HepG2 (cell line): ENCODE measurements at regions not wholly inside any gene's neighbourhood (a gene's known extent, or its start where the extent isn't known, plus 50 kb on each side); places are given as distances from the start of the nearest gene placed in this dataset.

ENCODE experiments used
- ATAC-seq: fragments of 200-7000 bp; cut with Tn5 transposase; 3 replicates; pipeline ENCODE4 v1.9.1; 2020; ENCODE audit warnings: mild to moderate bottlenecking, moderate library complexity
- BruUV-seq: library from RNA; stranded (reverse); fragments of 400-500 nt; replicated peaks from 2 replicates; lab custom pipeline; 2021; lab: Mats Ljungman, UMichigan
- CTCF ChIA-PET: fragments of 300-600 bp; formaldehyde crosslinking; extraction: SDS; loops from one replicate; lab custom pipeline; 2021; ENCODE audit warnings: low total read pairs, inconsistent platforms, low intra/inter-chr PET ratio; lab: Yijun Ruan, JAX
- POLR2A ChIA-PET: fragments of 350-600 bp; sonication (Branson Sonifier 250); formaldehyde crosslinking; loops from one replicate; lab custom pipeline; 2020; ENCODE audit warnings: antibody characterized with exemption, inconsistent platforms; lab: Yijun Ruan, JAX
- DNase-seq: peaks from one replicate; pipeline ENCODE4 v3.0.0-alpha.2; 2015; ENCODE audit warnings: low spot score
- FAIRE-seq: peaks from 3 replicates; lab custom pipeline; 2011; peaks lifted over from hg19 to GRCh38; lab: Jason Lieb, UNC
- H2AFZ ChIP-seq: one replicate; pipeline ENCODE4 v1.6.1; 2011; ENCODE audit warnings: low read length, inconsistent platforms
- H3K27ac ChIP-seq: fragments of 300-600 bp; 3 replicates; pipeline ENCODE4 v1.8.0; 2011; ENCODE audit warnings: mixed run types, mild to moderate bottlenecking, mixed read lengths, low read length, inconsistent platforms; ENCODE audit not compliant: insufficient read depth; ENCODE audit errors: extremely low read length
- H3K27me3 ChIP-seq, 2 experiments: fragments of 200-600 bp in 1 of 2; 2 replicates in 1 of 2; 3 replicates in 1 of 2; pipeline versions ENCODE4 v1.6.0 to v1.8.0; 2011; ENCODE audit warnings: low read length in 2 of 2, mild to moderate bottlenecking in 2 of 2, moderate library complexity in 2 of 2, inconsistent platforms in 1 of 2; ENCODE audit not compliant: insufficient read depth in 2 of 2, control insufficient read depth in 1 of 2
- H3K36me3 ChIP-seq, 2 experiments: fragments of 200-600 bp in 1 of 2; replicated peaks in 1 of 2; 2 replicates in 1 of 2; 3 replicates in 1 of 2; pipeline versions ENCODE4 v1.5.1 to v1.8.0; 2011; ENCODE audit warnings: low read length in 2 of 2, inconsistent platforms in 1 of 2; ENCODE audit not compliant: insufficient read depth in 2 of 2, control insufficient read depth in 1 of 2
- H3K4me1 ChIP-seq: 2 replicates; pipeline ENCODE4 v1.5.1; 2012; ENCODE audit warnings: low read length, inconsistent platforms; ENCODE audit not compliant: insufficient read depth
- H3K4me2 ChIP-seq: 2 replicates; pipeline ENCODE4 v1.6.0; 2011; ENCODE audit warnings: low read depth, low read length, inconsistent platforms
- H3K4me3 ChIP-seq, 3 experiments: fragments of 200-600 bp in 1 of 3; sonication (generic), shearing (Covaris generic) in 1 of 3; replicated peaks in 1 of 3; 2 replicates each; pipeline ENCODE4 v1.5.1; 2011 to 2016; ENCODE audit warnings: low read length in 3 of 3, inconsistent platforms in 2 of 3, low read depth in 2 of 3, mild to moderate bottlenecking in 2 of 3, control low read depth in 1 of 3, mixed read lengths in 1 of 3; ENCODE audit not compliant: insufficient read depth in 1 of 3
- H3K79me2 ChIP-seq: one replicate; pipeline ENCODE4 v1.6.1; 2011; ENCODE audit warnings: low read length, inconsistent platforms; ENCODE audit not compliant: insufficient read depth
- H3K9ac ChIP-seq: 2 replicates; pipeline ENCODE4 v1.6.0; 2011; ENCODE audit warnings: mild to moderate bottlenecking, low read depth, low read length, inconsistent platforms; ENCODE audit not compliant: insufficient read depth
- H3K9me3 ChIP-seq: 2 replicates; pipeline ENCODE4 v1.5.1; 2012; ENCODE audit warnings: mild to moderate bottlenecking, low read length
- H4K20me1 ChIP-seq: 2 replicates; pipeline ENCODE4 v1.6.0; 2011; ENCODE audit warnings: inconsistent platforms, mild to moderate bottlenecking, low read length, moderate library complexity; ENCODE audit not compliant: insufficient read depth
- MED1 ChIP-seq: sonication (generic); formaldehyde crosslinking; IDR thresholded peaks from 2 replicates; pipeline ENCODE4 v1.4.0; 2020; ENCODE audit warnings: missing genetic modification reagents
- RAD51 ChIP-seq: fragments of 450-650 bp; IDR thresholded peaks from 2 replicates; pipeline ENCODE4 v1.6.1; 2016; ENCODE audit warnings: borderline replicate concordance
- SIN3B ChIP-seq: fragments of 150-350 bp; IDR thresholded peaks from 2 replicates; pipeline ENCODE4 v1.6.1; 2014; ENCODE audit warnings: low read length
- ZFP1 ChIP-seq: IDR thresholded peaks from 2 replicates; pipeline ENCODE4 v1.6.1; 2016
- ZNF121 ChIP-seq: sonication (generic); formaldehyde crosslinking; IDR thresholded peaks from 2 replicates; pipeline ENCODE4 v1.5.0; 2020; ENCODE audit warnings: mild to moderate bottlenecking, missing genetic modification reagents
- ZNF670 ChIP-seq: sonication (generic); formaldehyde crosslinking; IDR thresholded peaks from 2 replicates; pipeline ENCODE4 v1.8.0; 2022; ENCODE audit warnings: mild to moderate bottlenecking, missing genetic modification reagents, borderline replicate concordance
- ZNF709 ChIP-seq: sonication (generic); formaldehyde crosslinking; IDR thresholded peaks from 2 replicates; pipeline ENCODE4 v1.5.0; 2020; ENCODE audit warnings: mild to moderate bottlenecking, missing genetic modification reagents
- WGBS: methylation state at CpG from one replicate; pipeline ENCODE4 v1.1.6; 2017; ENCODE audit warnings: low lambda C conversion rate; 5-methylcytosine and 5-hydroxymethylcytosine counted together
- in situ Hi-C: cut with HindIII; loops from 2 replicates; pipeline ENCODE4 v1.10.0; 2017; ENCODE audit warnings: low pct_unique_long_range_greater_than_20kb; ENCODE audit not compliant: extremely low pct_ligation_motif_present
- intact Hi-C: fragments of 100-400 bp; cut with micrococcal nuclease; formaldehyde crosslinking; loops from one replicate; pipeline ENCODE4 v1.10.0; 2022; ENCODE audit not compliant: unreplicated experiment
- TF ChIP-seq, protein P1 (sequence below): IDR thresholded peaks from 2 replicates; pipeline ENCODE4 v1.6.1; 2016; ENCODE audit warnings: control low read depth
- TF ChIP-seq, protein P2 (sequence below): IDR thresholded peaks from 2 replicates; pipeline ENCODE4 v1.6.1; 2016; ENCODE audit warnings: missing genetic modification reagents, missing compliant biosample characterization
- TF ChIP-seq, protein P3 (sequence below): IDR thresholded peaks from 2 replicates; pipeline ENCODE4 v1.4.0; 2020; ENCODE audit warnings: mild to moderate bottlenecking, missing genetic modification reagents
- TF ChIP-seq, protein P4 (sequence below): sonication (generic); formaldehyde crosslinking; IDR thresholded peaks from 2 replicates; pipeline ENCODE4 v1.5.1; 2020; ENCODE audit warnings: missing genetic modification reagents, mild to moderate bottlenecking, borderline replicate concordance
- TF ChIP-seq, protein P5 (sequence below): sonication (generic); formaldehyde crosslinking; IDR thresholded peaks from 2 replicates; pipeline ENCODE4 v1.4.0; 2020; ENCODE audit warnings: missing genetic modification reagents, borderline replicate concordance
- TF ChIP-seq, protein P6 (sequence below): sonication (generic); formaldehyde crosslinking; IDR thresholded peaks from 2 replicates; pipeline ENCODE4 v1.4.0; 2020; ENCODE audit warnings: low read depth, mild to moderate bottlenecking, missing genetic modification reagents

DNA sequence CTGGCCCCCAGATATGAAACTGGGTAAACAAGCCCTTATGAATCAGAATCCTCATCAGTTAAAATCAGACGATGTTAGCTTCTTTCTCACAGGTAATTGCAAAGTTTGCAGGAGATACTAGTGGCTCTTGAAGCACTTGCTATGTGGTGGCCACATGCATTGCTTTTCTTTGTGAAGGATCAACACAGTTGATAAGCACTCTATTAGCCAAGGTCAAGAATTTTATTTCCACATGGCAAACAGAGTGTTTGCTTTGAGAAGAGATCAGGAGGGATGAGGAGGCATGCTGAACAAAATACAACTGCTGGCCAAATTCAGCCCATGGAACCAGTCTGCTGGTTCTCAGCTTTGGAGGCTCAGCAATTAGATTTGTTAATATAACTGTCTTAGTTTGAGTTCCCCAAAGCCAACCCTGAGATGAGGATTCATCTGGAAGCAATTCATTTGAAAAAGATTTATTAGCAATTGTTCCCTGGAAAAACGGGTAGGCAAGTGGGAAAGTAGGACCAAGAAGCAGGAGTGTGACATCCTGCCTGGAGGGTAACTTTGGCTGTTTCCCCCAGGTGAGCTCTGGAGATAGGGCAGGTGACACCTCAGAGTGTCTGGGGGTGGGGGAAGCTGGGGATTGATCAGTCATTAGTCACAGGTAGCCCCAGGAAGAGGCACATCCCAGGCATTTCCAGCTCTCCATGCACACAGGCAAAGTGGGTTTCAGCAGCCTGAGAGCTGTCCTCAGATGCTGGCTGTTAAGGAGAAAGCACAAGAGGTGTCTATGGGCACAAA is 180.3 kb downstream of the ABHD5 start:
- 3% methylated on average over 2 of the region's 2 CpGs for WGBS
- Histone ChIP-seq H3K4me3 (no peak overlapping the region), H3K27me3 (peaks cover 2 to 7% of the 10 kb centered on the region in 2 experiments; a peak in 2 of 5 replicates), H3K9ac (no peak overlapping the region), H3K4me2 (no peak overlapping the region), H3K79me2 (no peaks in the 10 kb centered on the region), H4K20me1 (no peaks in the 10 kb centered on the region), H3K9me3 (no peaks in the 10 kb centered on the region), H2AFZ (no peak overlapping the region), H3K4me1 (no peaks in the 10 kb centered on the region), H3K36me3 (no peaks in the 10 kb centered on the region), H3K27ac (no peak overlapping the region)
- in situ Hi-C loops = no loop called here
- POLR2A ChIA-PET = no interaction called here
- ATAC-seq (no peak), DNase-seq (no peak), FAIRE-seq (no peak)
- CTCF ChIA-PET = no interaction called here
- intact Hi-C loops = no loop called here
- no TSS peak for BruUV-seq
- TF ChIP-seq, protein P1, sequence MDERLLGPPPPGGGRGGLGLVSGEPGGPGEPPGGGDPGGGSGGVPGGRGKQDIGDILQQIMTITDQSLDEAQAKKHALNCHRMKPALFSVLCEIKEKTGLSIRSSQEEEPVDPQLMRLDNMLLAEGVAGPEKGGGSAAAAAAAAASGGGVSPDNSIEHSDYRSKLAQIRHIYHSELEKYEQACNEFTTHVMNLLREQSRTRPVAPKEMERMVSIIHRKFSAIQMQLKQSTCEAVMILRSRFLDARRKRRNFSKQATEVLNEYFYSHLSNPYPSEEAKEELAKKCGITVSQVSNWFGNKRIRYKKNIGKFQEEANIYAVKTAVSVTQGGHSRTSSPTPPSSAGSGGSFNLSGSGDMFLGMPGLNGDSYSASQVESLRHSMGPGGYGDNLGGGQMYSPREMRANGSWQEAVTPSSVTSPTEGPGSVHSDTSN (CRISPR knock-in tag) = no peak
- TF ChIP-seq, protein P2, sequence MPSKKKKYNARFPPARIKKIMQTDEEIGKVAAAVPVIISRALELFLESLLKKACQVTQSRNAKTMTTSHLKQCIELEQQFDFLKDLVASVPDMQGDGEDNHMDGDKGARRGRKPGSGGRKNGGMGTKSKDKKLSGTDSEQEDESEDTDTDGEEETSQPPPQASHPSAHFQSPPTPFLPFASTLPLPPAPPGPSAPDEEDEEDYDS (CRISPR knock-in tag) = no peak
- no peak for TF ChIP-seq ZFP1 (CRISPR knock-in tag)
- TF ChIP-seq RAD51 = no peak
- TF ChIP-seq, protein P3, sequence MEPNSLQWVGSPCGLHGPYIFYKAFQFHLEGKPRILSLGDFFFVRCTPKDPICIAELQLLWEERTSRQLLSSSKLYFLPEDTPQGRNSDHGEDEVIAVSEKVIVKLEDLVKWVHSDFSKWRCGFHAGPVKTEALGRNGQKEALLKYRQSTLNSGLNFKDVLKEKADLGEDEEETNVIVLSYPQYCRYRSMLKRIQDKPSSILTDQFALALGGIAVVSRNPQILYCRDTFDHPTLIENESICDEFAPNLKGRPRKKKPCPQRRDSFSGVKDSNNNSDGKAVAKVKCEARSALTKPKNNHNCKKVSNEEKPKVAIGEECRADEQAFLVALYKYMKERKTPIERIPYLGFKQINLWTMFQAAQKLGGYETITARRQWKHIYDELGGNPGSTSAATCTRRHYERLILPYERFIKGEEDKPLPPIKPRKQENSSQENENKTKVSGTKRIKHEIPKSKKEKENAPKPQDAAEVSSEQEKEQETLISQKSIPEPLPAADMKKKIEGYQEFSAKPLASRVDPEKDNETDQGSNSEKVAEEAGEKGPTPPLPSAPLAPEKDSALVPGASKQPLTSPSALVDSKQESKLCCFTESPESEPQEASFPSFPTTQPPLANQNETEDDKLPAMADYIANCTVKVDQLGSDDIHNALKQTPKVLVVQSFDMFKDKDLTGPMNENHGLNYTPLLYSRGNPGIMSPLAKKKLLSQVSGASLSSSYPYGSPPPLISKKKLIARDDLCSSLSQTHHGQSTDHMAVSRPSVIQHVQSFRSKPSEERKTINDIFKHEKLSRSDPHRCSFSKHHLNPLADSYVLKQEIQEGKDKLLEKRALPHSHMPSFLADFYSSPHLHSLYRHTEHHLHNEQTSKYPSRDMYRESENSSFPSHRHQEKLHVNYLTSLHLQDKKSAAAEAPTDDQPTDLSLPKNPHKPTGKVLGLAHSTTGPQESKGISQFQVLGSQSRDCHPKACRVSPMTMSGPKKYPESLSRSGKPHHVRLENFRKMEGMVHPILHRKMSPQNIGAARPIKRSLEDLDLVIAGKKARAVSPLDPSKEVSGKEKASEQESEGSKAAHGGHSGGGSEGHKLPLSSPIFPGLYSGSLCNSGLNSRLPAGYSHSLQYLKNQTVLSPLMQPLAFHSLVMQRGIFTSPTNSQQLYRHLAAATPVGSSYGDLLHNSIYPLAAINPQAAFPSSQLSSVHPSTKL = no peak
- TF ChIP-seq, protein P4, sequence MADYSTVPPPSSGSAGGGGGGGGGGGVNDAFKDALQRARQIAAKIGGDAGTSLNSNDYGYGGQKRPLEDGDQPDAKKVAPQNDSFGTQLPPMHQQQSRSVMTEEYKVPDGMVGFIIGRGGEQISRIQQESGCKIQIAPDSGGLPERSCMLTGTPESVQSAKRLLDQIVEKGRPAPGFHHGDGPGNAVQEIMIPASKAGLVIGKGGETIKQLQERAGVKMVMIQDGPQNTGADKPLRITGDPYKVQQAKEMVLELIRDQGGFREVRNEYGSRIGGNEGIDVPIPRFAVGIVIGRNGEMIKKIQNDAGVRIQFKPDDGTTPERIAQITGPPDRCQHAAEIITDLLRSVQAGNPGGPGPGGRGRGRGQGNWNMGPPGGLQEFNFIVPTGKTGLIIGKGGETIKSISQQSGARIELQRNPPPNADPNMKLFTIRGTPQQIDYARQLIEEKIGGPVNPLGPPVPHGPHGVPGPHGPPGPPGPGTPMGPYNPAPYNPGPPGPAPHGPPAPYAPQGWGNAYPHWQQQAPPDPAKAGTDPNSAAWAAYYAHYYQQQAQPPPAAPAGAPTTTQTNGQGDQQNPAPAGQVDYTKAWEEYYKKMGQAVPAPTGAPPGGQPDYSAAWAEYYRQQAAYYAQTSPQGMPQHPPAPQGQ (CRISPR knock-in tag) = no peak
- TF ChIP-seq, protein P5, sequence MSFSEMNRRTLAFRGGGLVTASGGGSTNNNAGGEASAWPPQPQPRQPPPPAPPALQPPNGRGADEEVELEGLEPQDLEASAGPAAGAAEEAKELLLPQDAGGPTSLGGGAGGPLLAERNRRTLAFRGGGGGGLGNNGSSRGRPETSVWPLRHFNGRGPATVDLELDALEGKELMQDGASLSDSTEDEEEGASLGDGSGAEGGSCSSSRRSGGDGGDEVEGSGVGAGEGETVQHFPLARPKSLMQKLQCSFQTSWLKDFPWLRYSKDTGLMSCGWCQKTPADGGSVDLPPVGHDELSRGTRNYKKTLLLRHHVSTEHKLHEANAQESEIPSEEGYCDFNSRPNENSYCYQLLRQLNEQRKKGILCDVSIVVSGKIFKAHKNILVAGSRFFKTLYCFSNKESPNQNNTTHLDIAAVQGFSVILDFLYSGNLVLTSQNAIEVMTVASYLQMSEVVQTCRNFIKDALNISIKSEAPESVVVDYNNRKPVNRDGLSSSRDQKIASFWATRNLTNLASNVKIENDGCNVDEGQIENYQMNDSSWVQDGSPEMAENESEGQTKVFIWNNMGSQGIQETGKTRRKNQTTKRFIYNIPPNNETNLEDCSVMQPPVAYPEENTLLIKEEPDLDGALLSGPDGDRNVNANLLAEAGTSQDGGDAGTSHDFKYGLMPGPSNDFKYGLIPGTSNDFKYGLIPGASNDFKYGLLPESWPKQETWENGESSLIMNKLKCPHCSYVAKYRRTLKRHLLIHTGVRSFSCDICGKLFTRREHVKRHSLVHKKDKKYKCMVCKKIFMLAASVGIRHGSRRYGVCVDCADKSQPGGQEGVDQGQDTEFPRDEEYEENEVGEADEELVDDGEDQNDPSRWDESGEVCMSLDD (CRISPR knock-in tag) = no peak
- TF ChIP-seq, protein P6, sequence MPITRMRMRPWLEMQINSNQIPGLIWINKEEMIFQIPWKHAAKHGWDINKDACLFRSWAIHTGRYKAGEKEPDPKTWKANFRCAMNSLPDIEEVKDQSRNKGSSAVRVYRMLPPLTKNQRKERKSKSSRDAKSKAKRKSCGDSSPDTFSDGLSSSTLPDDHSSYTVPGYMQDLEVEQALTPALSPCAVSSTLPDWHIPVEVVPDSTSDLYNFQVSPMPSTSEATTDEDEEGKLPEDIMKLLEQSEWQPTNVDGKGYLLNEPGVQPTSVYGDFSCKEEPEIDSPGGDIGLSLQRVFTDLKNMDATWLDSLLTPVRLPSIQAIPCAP = no peak
- TF ChIP-seq ZNF709 (CRISPR knock-in tag) = no peak
- no peak for TF ChIP-seq ZNF670 (CRISPR knock-in tag)
- no peak for TF ChIP-seq ZNF121 (CRISPR knock-in tag)
- no peak for TF ChIP-seq MED1 (CRISPR knock-in tag)
- no peak for TF ChIP-seq SIN3B
